Pancreas (tissue), 10 donors: ENCODE measurements at regions not wholly inside any gene's neighbourhood (a gene's known extent, or its start where the extent isn't known, plus 50 kb on each side); places are given as distances from the start of the nearest gene placed in this dataset.

Experiments
- ATAC-seq, 4 donors: fragments of 200-7000 bp; cut with Tn5 transposase; one replicate each; pipeline versions ENCODE4 v1.8.0 to v1.9.1; 2020; ENCODE audit warnings: mild to moderate bottlenecking in 4 of 4, moderate library complexity in 4 of 4
- DNase-seq, 6 donors: peaks; one replicate each; pipeline ENCODE4 v3.0.0-alpha.2; 2020
- FAIRE-seq: peaks from 2 replicates; lab custom pipeline; 2012; peaks lifted over from hg19 to GRCh38; lab: Jason Lieb, UNC
- H3K27ac ChIP-seq, 4 donors: fragments of 200-600 bp; sonication (generic); 1 replicate in 3 of 4; 2 replicates in 1 of 4; pipeline versions ENCODE4 v1.5.0 to v1.8.0; 2020
- H3K27me3 ChIP-seq, 4 donors: fragments of 200-600 bp; one replicate each; pipeline ENCODE4 v1.8.0; 2021
- H3K36me3 ChIP-seq, 3 donors: fragments of 200-600 bp; sonication (generic) in 1 of 3; one replicate each; pipeline versions ENCODE4 v1.5.0 to v1.8.0; 2020 to 2021
- H3K4me1 ChIP-seq, 3 donors: fragments of 200-600 bp; one replicate each; pipeline ENCODE4 v1.8.0; 2021
- H3K4me3 ChIP-seq, 4 donors: fragments of 200-600 bp; sonication (generic) in 2 of 4; one replicate each; pipeline versions ENCODE4 v1.5.0 to v1.8.0; 2020 to 2021
- H3K9me3 ChIP-seq, 4 donors: fragments of 200-600 bp; one replicate each; pipeline ENCODE4 v1.8.0; 2021
- WGBS, 2 donors: extraction: QIAGEN DNeasy Blood & Tissue Kit; methylation state at CpG; one replicate each; pipeline ENCODE4 v1.1.7; 2013; 5-methylcytosine and 5-hydroxymethylcytosine counted together
- intact Hi-C, 3 donors: fragments of 100-400 bp; cut with DNase I; formaldehyde crosslinking; loops; one replicate each; pipeline versions ENCODE4 v1.11.1 to v1.14.2; 2022
- TF ChIP-seq, protein P1 (sequence below), 4 donors: fragments of 200-600 bp; sonication (generic) in 3 of 4; IDR thresholded peaks; one replicate each; pipeline versions ENCODE4 v1.5.0 to v1.8.0; 2021; ENCODE audit warnings: antibody characterized with exemption in 4 of 4
- donor health status: healthy with polysubstance abuse.
- donor health status: DM: no; HTN: no; CAD: no; lungs with moderate emphysema.
- donor health status: DM: no; HTN: no; CAD: no.
- donor health status: control.
- donor health status: control.
- donor health status: Bipolar disorder and iron deficiency.
- donor health status: DM: yes; HTN: yes; CAD: no.
- donor health status: DM: no; HTN: no; CAD: no.
- donor health status: DM: no; HTN: no; CAD: no.
- donor health status: DM: yes; HTN: yes; CAD: no.

DNA sequence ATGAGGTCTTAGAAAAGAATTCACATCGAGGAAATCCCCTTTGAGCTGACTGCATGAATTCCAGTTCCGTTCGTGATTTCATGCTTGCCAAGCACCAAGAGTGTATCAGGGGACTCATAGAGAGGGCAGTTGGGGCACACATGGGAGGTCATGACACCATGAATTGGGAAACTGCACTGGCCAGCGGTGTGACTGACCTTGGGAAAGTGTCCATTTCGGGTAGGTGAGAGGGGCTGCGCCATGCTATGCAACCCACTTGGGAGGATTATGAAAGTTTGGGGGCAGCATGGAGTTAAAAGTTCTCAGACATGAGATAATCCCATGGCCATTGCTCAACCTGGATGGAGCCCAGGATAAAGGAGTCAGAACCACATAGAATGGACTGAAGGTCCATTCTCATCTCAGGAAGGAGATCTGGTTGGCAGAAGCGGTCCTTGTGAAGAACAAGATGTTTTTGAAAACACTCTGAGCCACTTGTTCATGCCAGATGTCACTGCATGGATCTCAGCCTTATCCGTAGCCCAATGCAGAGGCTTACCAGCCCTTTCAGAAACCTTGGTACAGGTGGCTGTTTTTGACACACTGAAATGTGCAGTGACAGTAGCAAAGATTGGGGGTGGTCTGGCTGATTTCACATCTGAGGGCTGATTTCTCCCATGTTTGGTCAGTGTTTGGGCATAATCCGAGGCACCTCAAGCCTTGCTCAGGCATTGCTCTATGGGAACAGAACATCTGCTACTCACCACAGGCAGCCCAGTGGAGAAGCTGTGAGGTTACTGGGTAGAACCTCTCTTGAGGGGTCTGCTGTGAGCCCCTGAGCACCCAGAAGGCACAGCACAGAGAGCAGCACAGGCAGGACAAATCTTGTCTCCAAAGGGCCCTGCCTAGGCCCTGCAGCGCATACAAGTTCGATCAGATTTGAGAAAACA lies 252.3 kb downstream of the CXCL12 start:
- no peak overlapping the region for H3K27ac ChIP-seq
- TF ChIP-seq, protein P1, sequence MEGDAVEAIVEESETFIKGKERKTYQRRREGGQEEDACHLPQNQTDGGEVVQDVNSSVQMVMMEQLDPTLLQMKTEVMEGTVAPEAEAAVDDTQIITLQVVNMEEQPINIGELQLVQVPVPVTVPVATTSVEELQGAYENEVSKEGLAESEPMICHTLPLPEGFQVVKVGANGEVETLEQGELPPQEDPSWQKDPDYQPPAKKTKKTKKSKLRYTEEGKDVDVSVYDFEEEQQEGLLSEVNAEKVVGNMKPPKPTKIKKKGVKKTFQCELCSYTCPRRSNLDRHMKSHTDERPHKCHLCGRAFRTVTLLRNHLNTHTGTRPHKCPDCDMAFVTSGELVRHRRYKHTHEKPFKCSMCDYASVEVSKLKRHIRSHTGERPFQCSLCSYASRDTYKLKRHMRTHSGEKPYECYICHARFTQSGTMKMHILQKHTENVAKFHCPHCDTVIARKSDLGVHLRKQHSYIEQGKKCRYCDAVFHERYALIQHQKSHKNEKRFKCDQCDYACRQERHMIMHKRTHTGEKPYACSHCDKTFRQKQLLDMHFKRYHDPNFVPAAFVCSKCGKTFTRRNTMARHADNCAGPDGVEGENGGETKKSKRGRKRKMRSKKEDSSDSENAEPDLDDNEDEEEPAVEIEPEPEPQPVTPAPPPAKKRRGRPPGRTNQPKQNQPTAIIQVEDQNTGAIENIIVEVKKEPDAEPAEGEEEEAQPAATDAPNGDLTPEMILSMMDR (IDR thresholded peaks at IDR 0.05), result no peak
- H3K9me3 ChIP-seq, result no peaks in the 10 kb centered on the region
- intact Hi-C loops, result no loop called here
- WGBS, 2 donors, result 79% methylated on average over 11 of the region's 11 CpGs
- no peak for FAIRE-seq
- no peak overlapping the region for H3K4me3 ChIP-seq
- DNase-seq, result peak in 1 of 6 donors; percentile 9
- ATAC-seq, result peak; percentile 68 to 86 (median 76)
- H3K4me1 ChIP-seq, result peaks cover 0 to 9% (median 7%) of the 10 kb centered on the region in 3 donors
- H3K27me3 ChIP-seq, result no peaks in the 10 kb centered on the region
- no peaks in the 10 kb centered on the region for H3K36me3 ChIP-seq

DNA sequence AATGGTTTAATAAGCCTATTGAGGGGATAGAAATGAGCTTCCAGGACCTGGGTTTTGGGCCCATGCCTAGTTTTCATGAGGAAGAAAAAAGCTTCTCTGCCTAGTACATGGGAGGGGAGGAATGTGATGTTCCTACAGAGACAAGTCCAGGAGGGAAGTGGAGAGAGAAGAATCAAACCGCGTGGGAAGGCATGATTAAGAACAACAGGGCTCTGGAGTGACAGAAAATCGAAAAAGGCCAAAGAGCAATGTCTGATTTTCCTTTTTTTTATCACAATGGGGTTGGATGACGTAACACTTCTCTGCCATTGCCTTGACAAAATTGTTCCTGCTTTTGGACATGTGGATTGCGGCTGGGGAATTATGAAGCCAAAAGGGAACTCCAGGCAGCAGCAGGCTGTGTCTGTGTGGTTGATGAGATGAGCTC lies 258.6 kb downstream of the CXCL12 start:
- Histone ChIP-seq H3K4me1 (peaks cover 0 to 5% (median 0%) of the 10 kb centered on the region in 3 donors), H3K4me3 (no peak overlapping the region), H3K27me3 (no peaks in the 10 kb centered on the region), H3K9me3 (no peaks in the 10 kb centered on the region), H3K36me3 (no peaks in the 10 kb centered on the region), H3K27ac (peak overlapping the region in 1 of 4 donors; percentile 1)
- ATAC-seq, result peak; percentile 70 to 83 (median 80)
- intact Hi-C loops, result no loop called here
- DNase-seq, result no peak
- WGBS, 2 donors, result 25 to 35% methylated on average over 5 of the region's 5 CpGs
- FAIRE-seq, result no peak
- TF ChIP-seq, protein P1 (IDR thresholded peaks at IDR 0.05), result no peak

DNA sequence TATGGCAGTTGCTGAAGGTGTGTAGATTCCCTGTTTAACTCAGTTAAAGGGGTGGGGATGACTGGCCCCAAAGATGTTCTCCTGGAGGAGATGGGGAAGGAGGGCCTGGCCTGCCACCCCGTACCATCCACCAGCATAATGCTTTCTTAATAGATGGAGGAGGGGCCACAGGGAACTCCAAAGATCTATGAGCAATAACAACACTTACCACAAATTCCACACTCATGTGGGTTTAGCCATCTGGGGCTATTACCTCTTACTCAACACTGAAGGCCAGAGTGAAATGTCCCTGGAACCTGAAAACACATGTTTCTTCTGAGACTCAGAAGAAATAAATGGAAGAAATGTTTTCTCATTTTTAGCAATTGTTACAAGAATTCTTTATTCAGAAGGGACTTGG lies 259.0 kb downstream of the CXCL12 start:
- H3K4me1 ChIP-seq, result peaks cover 0 to 5% (median 0%) of the 10 kb centered on the region in 3 donors
- H3K4me3 ChIP-seq, result no peak overlapping the region
- FAIRE-seq, result no peak
- peak overlapping the region in 1 of 4 donors; percentile 1 for H3K27ac ChIP-seq
- no peaks in the 10 kb centered on the region for H3K9me3 ChIP-seq
- H3K36me3 ChIP-seq, result no peaks in the 10 kb centered on the region
- TF ChIP-seq, protein P1 (IDR thresholded peaks at IDR 0.05), result no peak
- no peaks in the 10 kb centered on the region for H3K27me3 ChIP-seq
- ATAC-seq, result peak; percentile 53 to 76 (median 66)
- intact Hi-C loops, result no loop called here
- WGBS, 2 donors, result 86 to 92% methylated on average over 1 of the region's 1 CpG
- no peak for DNase-seq

DNA sequence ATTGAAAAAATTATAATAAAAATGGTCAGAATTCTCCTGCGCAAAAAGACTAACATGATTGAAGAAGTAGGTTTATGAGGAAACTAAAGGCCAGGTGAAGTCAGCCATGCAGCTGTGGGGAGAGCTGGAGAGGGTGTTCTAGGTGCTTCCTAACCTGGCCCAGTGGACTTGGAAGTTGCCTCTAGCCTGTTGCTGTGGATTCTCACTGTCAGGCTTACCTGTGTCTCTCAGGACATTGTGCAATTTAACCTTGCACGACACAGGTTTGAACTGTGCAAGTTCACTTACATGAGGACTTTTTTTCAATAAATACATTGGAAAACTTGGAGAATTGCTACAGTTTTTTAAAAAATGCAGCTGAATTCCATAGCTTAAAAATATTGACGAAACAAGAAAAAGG lies 266.4 kb downstream of the CXCL12 start:
- H3K27me3 ChIP-seq, result no peaks in the 10 kb centered on the region
- TF ChIP-seq, protein P1 (IDR thresholded peaks at IDR 0.05), result no peak
- no peak overlapping the region for H3K4me3 ChIP-seq
- FAIRE-seq (no peak), DNase-seq (no peak), ATAC-seq (no peak)
- 90 to 98% methylated on average over 3 of the region's 3 CpGs for WGBS, 2 donors
- intact Hi-C loops, result no loop called here
- no peak overlapping the region for H3K27ac ChIP-seq
- H3K9me3 ChIP-seq, result no peaks in the 10 kb centered on the region
- H3K4me1 ChIP-seq, result no peaks in the 10 kb centered on the region
- H3K36me3 ChIP-seq, result no peaks in the 10 kb centered on the region

DNA sequence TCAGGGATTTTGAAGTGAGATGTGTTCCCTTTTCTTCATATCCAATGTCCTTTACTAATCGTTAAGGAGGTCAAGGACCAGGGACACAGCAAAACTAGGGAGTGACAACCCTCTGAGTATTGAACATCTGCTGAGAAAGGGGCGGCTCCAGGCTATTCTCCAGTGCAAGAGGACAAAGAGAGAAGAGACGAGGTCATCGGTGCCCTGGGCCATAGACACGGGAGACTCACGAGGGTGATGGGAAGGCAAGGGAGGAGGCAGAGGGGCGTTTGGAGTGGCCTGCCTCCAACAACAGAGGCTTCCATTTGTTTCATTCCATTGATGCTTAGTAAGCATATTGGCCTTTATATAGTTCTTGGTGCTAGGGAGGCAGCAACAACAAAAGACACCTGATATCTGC lies 268.4 kb downstream of the CXCL12 start:
- intact Hi-C loops, result no loop called here
- H3K27ac ChIP-seq, result no peak overlapping the region
- no peaks in the 10 kb centered on the region for H3K9me3 ChIP-seq
- FAIRE-seq (no peak), DNase-seq (no peak), ATAC-seq (no peak)
- H3K4me1 ChIP-seq, result no peaks in the 10 kb centered on the region
- H3K27me3 ChIP-seq, result no peaks in the 10 kb centered on the region
- H3K4me3 ChIP-seq, result no peak overlapping the region
- TF ChIP-seq, protein P1 (IDR thresholded peaks at IDR 0.05), result no peak
- no peaks in the 10 kb centered on the region for H3K36me3 ChIP-seq
- 78 to 87% methylated on average over 7 of the region's 7 CpGs for WGBS, 2 donors
